Neuronal stem cell (in vitro differentiated cells): ENCODE measurements at regions not wholly inside any gene's neighbourhood (a gene's known extent, or its start where the extent isn't known, plus 50 kb on each side); places are given as distances from the start of the nearest gene placed in this dataset.
"Not testable (repeated sequence)": the region's sequence is repeated elsewhere in the genome, so short reads cannot be mapped to it uniquely, and the experiment has no call there.

Source experiments
- DNase-seq: peaks from one replicate; pipeline ENCODE4 v3.0.0-alpha.2; 2013; ENCODE audit warnings: low spot score
- H2AFZ ChIP-seq: one replicate; pipeline ENCODE4 v1.6.1; 2013; ENCODE audit warnings: mild to moderate bottlenecking, low read length, inconsistent platforms
- H2AK5ac ChIP-seq: 2 replicates; pipeline ENCODE4 v1.6.1; 2013; ENCODE audit warnings: low read depth, mild to moderate bottlenecking, inconsistent platforms, low read length, moderate library complexity, mixed read lengths
- H2BK120ac ChIP-seq: 2 replicates; pipeline ENCODE4 v1.6.1; 2013; ENCODE audit warnings: low read depth, mild to moderate bottlenecking, inconsistent platforms, low read length, moderate library complexity, mixed read lengths
- H2BK12ac ChIP-seq: one replicate; pipeline ENCODE4 v1.6.1; 2013; ENCODE audit warnings: low read length, inconsistent platforms
- H2BK15ac ChIP-seq: 2 replicates; pipeline ENCODE4 v1.6.1; 2013; ENCODE audit warnings: mild to moderate bottlenecking, low read length, inconsistent platforms, mixed read lengths
- H2BK5ac ChIP-seq: one replicate; pipeline ENCODE4 v1.6.1; 2013; ENCODE audit warnings: inconsistent platforms, mild to moderate bottlenecking, low read length, moderate library complexity
- H3K14ac ChIP-seq: one replicate; pipeline ENCODE4 v1.6.1; 2013; ENCODE audit warnings: low read length, inconsistent platforms
- H3K18ac ChIP-seq: 2 replicates; pipeline ENCODE4 v1.6.1; 2013; ENCODE audit warnings: low read length, inconsistent platforms
- H3K23ac ChIP-seq: 2 replicates; pipeline ENCODE4 v1.6.1; 2013; ENCODE audit warnings: low read depth, mild to moderate bottlenecking, mixed read lengths, low read length, inconsistent platforms; ENCODE audit not compliant: poor library complexity
- H3K27ac ChIP-seq: replicated peaks from 3 replicates; pipeline ENCODE4 v1.5.1; 2013; ENCODE audit warnings: low read length, inconsistent platforms
- H3K27me3 ChIP-seq, 3 experiments: 2 replicates each; pipeline ENCODE4 v1.6.1; 2013; ENCODE audit warnings: low read length in 3 of 3, mild to moderate bottlenecking in 2 of 3, inconsistent platforms in 1 of 3, low read depth in 1 of 3, mixed read lengths in 1 of 3, moderate library complexity in 1 of 3; ENCODE audit not compliant: control insufficient read depth in 3 of 3, insufficient read depth in 3 of 3
- H3K36me3 ChIP-seq, 2 donors: replicated peaks in 1 of 2; 2 replicates each; pipeline ENCODE4 v1.6.1; 2013; ENCODE audit warnings: low read length in 2 of 2; ENCODE audit not compliant: control insufficient read depth in 2 of 2, insufficient read depth in 2 of 2
- H3K4ac ChIP-seq: 2 replicates; pipeline ENCODE4 v1.6.1; 2013; ENCODE audit warnings: inconsistent platforms, mild to moderate bottlenecking, low read length, moderate library complexity
- H3K4me1 ChIP-seq, 2 donors: 1 replicate in 1 of 2; 2 replicates in 1 of 2; pipeline ENCODE4 v1.6.1; 2013; ENCODE audit warnings: low read length in 2 of 2, low read depth in 1 of 2; ENCODE audit not compliant: control insufficient read depth in 2 of 2, insufficient read depth in 1 of 2
- H3K4me2 ChIP-seq: one replicate; pipeline ENCODE4 v1.6.1; 2013; ENCODE audit warnings: mild to moderate bottlenecking, low read length, inconsistent platforms; ENCODE audit not compliant: insufficient read depth, poor library complexity, severe bottlenecking
- H3K4me3 ChIP-seq, 2 donors: 2 replicates each; pipeline ENCODE4 v1.5.1; 2013; ENCODE audit warnings: low read length in 2 of 2, mild to moderate bottlenecking in 2 of 2, inconsistent platforms in 1 of 2, moderate library complexity in 1 of 2
- H3K79me1 ChIP-seq: one replicate; pipeline ENCODE4 v1.6.1; 2013; ENCODE audit warnings: low read depth, mild to moderate bottlenecking, inconsistent platforms, low read length, moderate library complexity
- H3K9ac ChIP-seq: one replicate; pipeline ENCODE4 v1.6.1; 2013; ENCODE audit warnings: mild to moderate bottlenecking, low read depth, low read length, inconsistent platforms; ENCODE audit not compliant: poor library complexity
- H3K9me3 ChIP-seq, 2 donors: replicated peaks in 1 of 2; 2 replicates each; pipeline versions ENCODE3 to v1.6.1; 2013; ENCODE audit warnings: low read length in 2 of 2, mild to moderate bottlenecking in 2 of 2, inconsistent platforms in 1 of 2, low read depth in 1 of 2, mixed read lengths in 1 of 2, moderate library complexity in 1 of 2; ENCODE audit not compliant: control insufficient read depth in 2 of 2, insufficient read depth in 1 of 2
- H4K8ac ChIP-seq: one replicate; pipeline ENCODE4 v1.6.1; 2013; ENCODE audit warnings: low read depth, mild to moderate bottlenecking, inconsistent platforms, low read length, moderate library complexity
- H4K91ac ChIP-seq: one replicate; pipeline ENCODE4 v1.6.1; 2013; ENCODE audit warnings: low read length, low read depth, mild to moderate bottlenecking, inconsistent platforms; ENCODE audit not compliant: poor library complexity
- WGBS, 2 donors: extraction: QIAGEN DNeasy Blood & Tissue Kit; methylation state at CpG; one replicate each; pipeline ENCODE4 v1.1.7; 2013; ENCODE audit warnings: missing lambda C conversion rate in 2 of 2, mixed read lengths in 1 of 2; ENCODE audit not compliant: insufficient read length in 2 of 2, insufficient replicate concordance in 1 of 2; ENCODE audit errors: extremely low coverage in 2 of 2; 5-methylcytosine and 5-hydroxymethylcytosine counted together

GRCh38 chr18:5707586-5707985, 163.8 kb upstream of the EPB41L3 start:
- no peaks in the 10 kb centered on the region for H3K27me3 ChIP-seq
- no peak overlapping the region for H3K18ac ChIP-seq
- no peaks in the 10 kb centered on the region for H3K79me1 ChIP-seq
- no peak overlapping the region for H3K27ac ChIP-seq
- no peak overlapping the region for H2BK120ac ChIP-seq
- no peak overlapping the region for H3K4me3 ChIP-seq
- no peak overlapping the region for H2BK15ac ChIP-seq
- H3K4me2 ChIP-seq = no peak overlapping the region
- no peak overlapping the region for H4K8ac ChIP-seq
- no peaks in the 10 kb centered on the region for H3K4me1 ChIP-seq
- no peak overlapping the region for H2BK5ac ChIP-seq
- H3K23ac ChIP-seq = no peak overlapping the region
- peaks cover 0 to 2% of the 10 kb centered on the region in 2 donors for H3K9me3 ChIP-seq
- WGBS, 2 donors = no CpG with 5 or more reads among the region's 3 CpGs
- no peak overlapping the region for H3K9ac ChIP-seq
- H3K36me3 ChIP-seq = no peaks in the 10 kb centered on the region
- H2AFZ ChIP-seq = no peak overlapping the region
- no peak overlapping the region for H4K91ac ChIP-seq
- no peak overlapping the region for H3K4ac ChIP-seq
- no peak overlapping the region for H2AK5ac ChIP-seq
- H2BK12ac ChIP-seq = no peak overlapping the region
- DNase-seq = no peak
- no peak overlapping the region for H3K14ac ChIP-seq

GRCh38 chr18:5705393-5705792, 161.6 kb upstream of the EPB41L3 start:
- Histone ChIP-seq H3K4ac (no peak overlapping the region), H3K4me1 (no peaks in the 10 kb centered on the region), H3K79me1 (no peaks in the 10 kb centered on the region), H4K91ac (peak overlapping the region; percentile 69), H2BK15ac (no peak overlapping the region), H3K14ac (peak overlapping the region; percentile 49), H3K9me3 (peaks cover 0 to 2% of the 10 kb centered on the region in 2 donors), H2BK5ac (no peak overlapping the region), H3K27me3 (no peaks in the 10 kb centered on the region), H4K8ac (no peak overlapping the region), H3K9ac (no peak overlapping the region), H3K18ac (no peak overlapping the region), H3K23ac (peak overlapping the region; percentile 88), H3K4me2 (no peak overlapping the region), H3K27ac (no peak overlapping the region), H2BK12ac (peak overlapping the region; percentile 6), H2AFZ (no peak overlapping the region), H2AK5ac (no peak overlapping the region), H3K36me3 (no peaks in the 10 kb centered on the region), H3K4me3 (peak overlapping the region in 1 of 2 donors; percentile 64), H2BK120ac (no peak overlapping the region)
- DNase-seq = no peak
- WGBS, 2 donors = no CpG with 5 or more reads among the region's 5 CpGs

GRCh38 chr18:5704847-5705246, 161.1 kb upstream of the EPB41L3 start:
- Histone ChIP-seq H3K9ac (no peak overlapping the region), H3K14ac (no peak overlapping the region), H4K8ac (no peak overlapping the region), H2AFZ (no peak overlapping the region), H4K91ac (no peak overlapping the region), H2BK12ac (no peak overlapping the region), H3K4ac (no peak overlapping the region), H3K27me3 (no peaks in the 10 kb centered on the region), H3K27ac (no peak overlapping the region), H3K9me3 (peaks cover 0 to 2% of the 10 kb centered on the region in 2 donors), H3K4me1 (no peaks in the 10 kb centered on the region), H3K79me1 (no peaks in the 10 kb centered on the region), H3K18ac (no peak overlapping the region), H2AK5ac (no peak overlapping the region), H2BK15ac (no peak overlapping the region), H2BK5ac (no peak overlapping the region), H3K4me3 (no peak overlapping the region), H3K23ac (no peak overlapping the region), H3K36me3 (no peaks in the 10 kb centered on the region), H3K4me2 (no peak overlapping the region), H2BK120ac (no peak overlapping the region)
- no peak for DNase-seq
- no CpG with 5 or more reads among the region's 4 CpGs for WGBS, 2 donors

- not testable (repeated sequence) for H2BK5ac ChIP-seq
These were observed 158.2 kb upstream of the EPB41L3 start for GRCh38 chr18:5702016-5702415.

More at GRCh38 chr18:5702016-5702415, 158.2 kb upstream of the EPB41L3 start:
- H4K91ac ChIP-seq, H3K27ac ChIP-seq, H3K14ac ChIP-seq, DNase-seq, H4K8ac ChIP-seq, H3K4me2 ChIP-seq, H3K23ac ChIP-seq, H3K4me1 ChIP-seq, H2BK120ac ChIP-seq, H2AFZ ChIP-seq, H3K36me3 ChIP-seq, H3K27me3 ChIP-seq, H2BK12ac ChIP-seq, H3K18ac ChIP-seq, H3K9ac ChIP-seq, H2BK15ac ChIP-seq, H3K9me3 ChIP-seq, H3K4ac ChIP-seq, H3K4me3 ChIP-seq, H3K79me1 ChIP-seq, H2AK5ac ChIP-seq: not testable (repeated sequence)
- WGBS, 2 donors = no CpG with 5 or more reads among the region's 7 CpGs
